ENCODE measurements at regions not wholly inside any gene's neighbourhood (a gene's known extent, or its start where the extent isn't known, plus 50 kb on each side); places are given as distances from the start of the nearest gene placed in this dataset.

DNA sequence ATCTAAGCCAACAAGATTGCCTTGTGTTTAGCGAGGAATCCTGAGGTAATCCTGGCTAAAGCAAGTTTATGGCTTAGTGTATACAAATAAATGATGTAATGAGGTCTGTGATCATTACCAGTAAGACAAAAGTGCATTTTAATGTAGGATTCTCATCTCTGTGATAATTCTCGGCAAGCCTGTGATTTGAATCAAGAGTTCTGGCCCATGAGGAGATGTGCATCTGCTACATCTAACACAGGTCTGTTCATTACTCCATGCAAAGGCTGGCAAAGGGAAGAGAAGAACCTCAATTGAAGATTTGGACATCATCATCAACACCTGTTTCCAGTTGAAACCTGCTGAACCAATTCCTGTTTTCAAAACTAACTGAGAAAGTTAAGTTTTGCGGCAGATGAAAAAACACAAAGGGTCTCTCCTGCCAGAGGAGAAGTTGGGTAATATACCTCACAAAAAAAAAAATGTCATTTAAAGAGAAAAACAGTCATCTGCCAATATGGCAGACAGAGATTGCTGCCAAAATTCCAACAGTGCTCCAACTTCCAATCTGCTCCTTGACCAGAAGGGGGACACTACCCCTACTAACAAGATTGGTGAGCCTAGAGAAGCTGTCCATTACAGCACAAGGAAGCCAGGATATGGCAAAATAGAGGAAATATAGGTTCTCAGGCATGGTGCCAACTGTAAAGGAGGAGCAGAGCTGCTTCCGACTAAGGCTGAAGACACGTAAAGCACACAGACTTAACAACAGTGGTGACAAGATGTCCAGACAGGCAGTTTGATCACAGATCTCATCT is 453.7 kb downstream of the TTLL7 start:
- H3F3A ChIP-seq (ENCODE audit: low read depth): no peaks in the 10 kb centered on the region
- no peaks in the 10 kb centered on the region for H3K4me1 ChIP-seq
- no peaks in the 10 kb centered on the region for H3K9me3 ChIP-seq (ENCODE audit: low read depth)
- TF ChIP-seq, protein P1, sequence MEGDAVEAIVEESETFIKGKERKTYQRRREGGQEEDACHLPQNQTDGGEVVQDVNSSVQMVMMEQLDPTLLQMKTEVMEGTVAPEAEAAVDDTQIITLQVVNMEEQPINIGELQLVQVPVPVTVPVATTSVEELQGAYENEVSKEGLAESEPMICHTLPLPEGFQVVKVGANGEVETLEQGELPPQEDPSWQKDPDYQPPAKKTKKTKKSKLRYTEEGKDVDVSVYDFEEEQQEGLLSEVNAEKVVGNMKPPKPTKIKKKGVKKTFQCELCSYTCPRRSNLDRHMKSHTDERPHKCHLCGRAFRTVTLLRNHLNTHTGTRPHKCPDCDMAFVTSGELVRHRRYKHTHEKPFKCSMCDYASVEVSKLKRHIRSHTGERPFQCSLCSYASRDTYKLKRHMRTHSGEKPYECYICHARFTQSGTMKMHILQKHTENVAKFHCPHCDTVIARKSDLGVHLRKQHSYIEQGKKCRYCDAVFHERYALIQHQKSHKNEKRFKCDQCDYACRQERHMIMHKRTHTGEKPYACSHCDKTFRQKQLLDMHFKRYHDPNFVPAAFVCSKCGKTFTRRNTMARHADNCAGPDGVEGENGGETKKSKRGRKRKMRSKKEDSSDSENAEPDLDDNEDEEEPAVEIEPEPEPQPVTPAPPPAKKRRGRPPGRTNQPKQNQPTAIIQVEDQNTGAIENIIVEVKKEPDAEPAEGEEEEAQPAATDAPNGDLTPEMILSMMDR (IDR thresholded peaks at IDR 0.05): peak; percentile 55
- TF ChIP-seq EZH2phosphoT487 (IDR thresholded peaks at IDR 0.05): no peak
- Mint-ChIP-seq H3K27me3 (ENCODE audit: insufficient read depth, low read depth) (no peaks in the 10 kb centered on the region), H3K27ac (no peak overlapping the region), H3K36me3 (no peaks in the 10 kb centered on the region), H3K4me3 (no peak overlapping the region), H3K4me1 (no peaks in the 10 kb centered on the region), H3K9me3 (peaks cover 2% of the 10 kb centered on the region)
- no peaks in the 10 kb centered on the region for H3K36me3 ChIP-seq
- no peak overlapping the region for H3K9ac ChIP-seq
- no peaks in the 10 kb centered on the region for H3K27me3 ChIP-seq
- H3K27ac ChIP-seq: no peak overlapping the region
- peak overlapping the region; percentile 61 for H2AFZ ChIP-seq (replicated peaks)
- no peak overlapping the region for H3K4me2 ChIP-seq
- DNase-seq (ENCODE audit: low spot score): peak; percentile 31
- H3K79me2 ChIP-seq (ENCODE audit: low read depth): no peaks in the 10 kb centered on the region
- no peaks in the 10 kb centered on the region for H4K20me1 ChIP-seq (ENCODE audit: low read depth)
- no peak overlapping the region for H3K4me3 ChIP-seq

DNA sequence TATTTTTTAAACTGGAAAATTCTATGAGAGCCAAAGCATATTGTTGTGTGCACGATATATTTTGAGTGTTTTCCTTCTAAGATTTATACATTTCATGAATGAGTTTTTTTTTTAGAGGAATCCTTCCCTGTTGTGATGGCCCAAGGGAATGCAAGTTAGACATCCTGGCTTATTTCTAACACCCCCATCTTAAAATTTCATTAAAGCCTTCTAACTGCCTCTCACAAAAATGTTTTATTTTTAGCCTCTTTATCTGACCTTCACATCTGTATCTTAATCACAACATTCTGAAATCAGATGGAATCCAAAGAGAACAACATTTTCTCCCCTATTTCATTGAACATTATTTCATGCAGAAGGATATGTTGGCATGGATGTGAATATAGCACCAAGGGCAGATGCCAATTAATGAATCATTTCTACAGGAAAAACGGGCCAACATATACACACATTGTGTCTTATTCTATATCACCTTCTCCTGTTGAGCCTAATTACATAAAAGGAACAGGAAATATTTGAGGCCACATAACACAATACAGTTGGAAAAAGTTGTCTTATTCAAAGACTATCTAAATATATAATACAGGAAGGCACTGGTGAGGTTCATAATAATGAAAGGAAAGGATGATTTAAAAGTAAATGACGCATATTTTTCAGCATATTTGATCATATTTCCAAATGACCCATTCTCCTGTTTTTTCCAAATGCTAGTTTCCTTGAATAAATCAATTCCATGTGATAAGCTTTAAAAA is 455.5 kb downstream of the TTLL7 start:
- Histone ChIP-seq H3K27me3 (no peaks in the 10 kb centered on the region), H3K4me2 (no peak overlapping the region), H2AFZ (replicated peaks) (no peak overlapping the region), H3K4me1 (no peaks in the 10 kb centered on the region), H3K9me3 (ENCODE audit: low read depth) (no peaks in the 10 kb centered on the region), H4K20me1 (ENCODE audit: low read depth) (no peaks in the 10 kb centered on the region), H3K36me3 (no peaks in the 10 kb centered on the region), H3K79me2 (ENCODE audit: low read depth) (no peaks in the 10 kb centered on the region), H3K9ac (no peak overlapping the region), H3K4me3 (no peak overlapping the region), H3K27ac (no peak overlapping the region), H3F3A (ENCODE audit: low read depth) (no peaks in the 10 kb centered on the region)
- DNase-seq (ENCODE audit: low spot score): no peak
- peaks cover 2% of the 10 kb centered on the region for H3K9me3 Mint-ChIP-seq
- no peak overlapping the region for H3K27ac Mint-ChIP-seq
- H3K4me1 Mint-ChIP-seq: no peaks in the 10 kb centered on the region
- H3K4me3 Mint-ChIP-seq: no peak overlapping the region
- H3K36me3 Mint-ChIP-seq: no peaks in the 10 kb centered on the region
- TF ChIP-seq EZH2phosphoT487 (IDR thresholded peaks at IDR 0.05): no peak
- no peak for TF ChIP-seq EZH2 (IDR thresholded peaks at IDR 0.05)
- TF ChIP-seq, protein P1 (IDR thresholded peaks at IDR 0.05): no peak
- no peaks in the 10 kb centered on the region for H3K27me3 Mint-ChIP-seq (ENCODE audit: insufficient read depth, low read depth)

DNA sequence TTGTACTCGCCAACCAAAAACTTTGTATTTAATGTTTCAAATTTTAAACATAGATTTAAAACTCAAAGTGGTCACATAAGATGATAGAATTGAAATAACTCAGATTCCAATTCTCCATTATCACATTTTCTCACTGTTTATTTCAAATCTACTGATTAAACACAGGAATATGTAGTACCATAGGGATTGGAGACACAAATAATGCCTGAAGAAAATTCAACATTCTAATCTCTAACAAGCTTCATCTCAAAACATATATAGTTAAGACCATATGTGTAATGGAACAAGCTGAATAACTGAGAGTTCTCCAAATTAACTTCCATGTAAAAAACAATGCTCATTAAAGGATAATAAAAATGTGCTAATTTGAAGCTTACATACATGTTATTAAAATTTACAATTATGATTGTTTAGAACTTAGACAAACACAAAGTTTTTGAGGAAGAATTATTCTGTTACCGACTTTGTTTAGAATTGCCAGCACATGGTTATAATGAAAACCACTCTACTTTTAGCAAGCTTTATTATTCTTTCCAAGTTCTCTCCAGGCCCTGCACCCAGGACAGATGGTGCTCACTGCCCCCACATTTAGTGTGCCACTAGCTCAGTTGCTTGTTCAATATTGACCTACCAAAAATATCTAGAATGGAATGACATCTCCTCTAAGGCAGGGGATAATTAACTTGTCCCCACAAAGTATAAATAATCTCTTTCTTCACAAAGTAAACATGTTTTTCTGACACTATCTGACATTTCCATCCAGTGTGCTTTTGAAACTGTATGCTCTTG is 467.2 kb downstream of the TTLL7 start:
- H3K4me1 Mint-ChIP-seq: no peaks in the 10 kb centered on the region
- no peaks in the 10 kb centered on the region for H3K9me3 Mint-ChIP-seq
- H3K36me3 ChIP-seq: no peaks in the 10 kb centered on the region
- DNase-seq (ENCODE audit: low spot score): no peak
- H3K79me2 ChIP-seq (ENCODE audit: low read depth): no peaks in the 10 kb centered on the region
- no peak overlapping the region for H2AFZ ChIP-seq (replicated peaks)
- H3K36me3 Mint-ChIP-seq: no peaks in the 10 kb centered on the region
- H4K20me1 ChIP-seq (ENCODE audit: low read depth): no peaks in the 10 kb centered on the region
- no peak overlapping the region for H3K4me3 ChIP-seq
- H3K27me3 Mint-ChIP-seq (ENCODE audit: insufficient read depth, low read depth): no peaks in the 10 kb centered on the region
- no peaks in the 10 kb centered on the region for H3K27me3 ChIP-seq
- peaks cover 5% of the 10 kb centered on the region for H3K9me3 ChIP-seq (ENCODE audit: low read depth)
- H3F3A ChIP-seq (ENCODE audit: low read depth): no peaks in the 10 kb centered on the region
- no peak overlapping the region for H3K27ac ChIP-seq
- H3K4me3 Mint-ChIP-seq: no peak overlapping the region
- no peak overlapping the region for H3K4me2 ChIP-seq
- no peaks in the 10 kb centered on the region for H3K4me1 ChIP-seq
- H3K9ac ChIP-seq: no peak overlapping the region
- TF ChIP-seq EZH2phosphoT487 (IDR thresholded peaks at IDR 0.05) (no peak), EZH2 (IDR thresholded peaks at IDR 0.05) (no peak)
- TF ChIP-seq, protein P1 (IDR thresholded peaks at IDR 0.05): no peak
- H3K27ac Mint-ChIP-seq: no peak overlapping the region
